HEK293T (cell line): ENCODE measurements at regions not wholly inside any gene's neighbourhood (a gene's known extent, or its start where the extent isn't known, plus 50 kb on each side); places are given as distances from the start of the nearest gene placed in this dataset.
"Not testable (repeated sequence)": the region's sequence is repeated elsewhere in the genome, so short reads cannot be mapped to it uniquely, and the experiment has no call there.

ENCODE experiments used
- CTCF ChIA-PET: fragments of 350-600 bp; formaldehyde crosslinking; extraction: SDS; loops from one replicate; lab custom pipeline; 2021; ENCODE audit warnings: antibody characterized with exemption, inconsistent platforms; lab: Yijun Ruan, JAX
- POLR2A ChIA-PET: fragments of 350-600 bp; formaldehyde crosslinking; extraction: SDS; loops from one replicate; lab custom pipeline; 2020; ENCODE audit warnings: antibody characterized with exemption, inconsistent platforms; lab: Yijun Ruan, JAX
- DNase-seq: peaks from one replicate; pipeline ENCODE4 v3.0.0; 2012; ENCODE audit warnings: mixed read lengths; ENCODE audit errors: extremely low spot score
- ARNT ChIP-seq: fragments of 450-650 bp; IDR thresholded peaks from 2 replicates; pipeline ENCODE4 v1.6.1; 2017; ENCODE audit warnings: mild to moderate bottlenecking
- ELF4 ChIP-seq: fragments of 450-650 bp; IDR thresholded peaks from 2 replicates; pipeline ENCODE4 v1.6.1; 2017; ENCODE audit warnings: antibody characterized with exemption
- FOXA1 ChIP-seq: fragments of 450-650 bp; IDR thresholded peaks from 2 replicates; pipeline ENCODE4 v1.6.1; 2016; ENCODE audit warnings: mild to moderate bottlenecking
- FOXK2 ChIP-seq: fragments of 450-650 bp; IDR thresholded peaks from 2 replicates; pipeline ENCODE4 v1.6.1; 2016; ENCODE audit warnings: mild to moderate bottlenecking
- FOXM1 ChIP-seq: fragments of 450-650 bp; IDR thresholded peaks from 2 replicates; pipeline ENCODE4 v1.6.1; 2017; ENCODE audit warnings: mild to moderate bottlenecking, borderline replicate concordance
- HDGF ChIP-seq: fragments of 450-650 bp; IDR thresholded peaks from 2 replicates; pipeline ENCODE4 v1.6.1; 2017; ENCODE audit warnings: antibody characterized with exemption, borderline replicate concordance
- L3MBTL2 ChIP-seq: fragments of 450-650 bp; conservative IDR thresholded peaks from 2 replicates; pipeline ENCODE4 v1.6.1; 2016; ENCODE audit warnings: mild to moderate bottlenecking
- LEF1 ChIP-seq: fragments of 450-650 bp; IDR thresholded peaks from 2 replicates; pipeline ENCODE4 v1.6.1; 2017; ENCODE audit warnings: mild to moderate bottlenecking, borderline replicate concordance
- NFRKB ChIP-seq: fragments of 450-650 bp; IDR thresholded peaks from 2 replicates; pipeline ENCODE4 v1.6.1; 2016; ENCODE audit warnings: mild to moderate bottlenecking, moderate library complexity
- SP1 ChIP-seq: fragments of 450-650 bp; IDR thresholded peaks from 2 replicates; pipeline ENCODE4 v1.6.1; 2017
- SUZ12 ChIP-seq: fragments of 450-650 bp; IDR thresholded peaks from 2 replicates; pipeline ENCODE4 v1.6.1; 2016; ENCODE audit warnings: mild to moderate bottlenecking

GRCh38 chr5:11392-11791 is 80.6 kb upstream of the PLEKHG4B start:
- CTCF ChIA-PET: not testable (repeated sequence)

DNA sequence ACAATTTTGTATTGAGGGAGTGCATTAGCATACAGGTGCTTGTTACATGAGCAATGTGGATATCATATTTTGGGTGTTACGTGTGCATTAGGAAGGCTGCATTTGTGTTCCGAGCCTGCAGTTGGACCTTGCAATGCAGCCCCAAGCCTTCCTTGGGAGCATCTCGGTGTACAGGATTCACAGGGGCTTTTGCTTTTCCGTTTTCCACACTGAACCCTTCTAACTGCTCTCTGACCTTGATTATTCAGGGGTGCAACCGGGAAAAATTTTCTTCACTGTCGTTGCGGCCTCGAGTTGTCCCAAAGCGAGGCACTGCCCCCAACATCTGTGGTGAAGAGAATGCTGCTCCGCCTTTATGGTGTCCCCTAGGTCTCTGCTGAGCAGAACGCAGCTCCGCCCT is 80.1 kb upstream of the PLEKHG4B start:
- CTCF ChIA-PET: no interaction called here
- DNase-seq: no peak
- POLR2A ChIA-PET: no interaction called here
- TF ChIP-seq FOXA1: no peak
- no peak for TF ChIP-seq HDGF
- TF ChIP-seq NFRKB: no peak
- TF ChIP-seq SP1: no peak
- TF ChIP-seq ARNT: no peak
- TF ChIP-seq FOXK2: no peak
- no peak for TF ChIP-seq L3MBTL2

More at GRCh38 chr5:11392-11791, 80.6 kb upstream of the PLEKHG4B start:
- DNase-seq, POLR2A ChIA-PET: not testable (repeated sequence)

DNA sequence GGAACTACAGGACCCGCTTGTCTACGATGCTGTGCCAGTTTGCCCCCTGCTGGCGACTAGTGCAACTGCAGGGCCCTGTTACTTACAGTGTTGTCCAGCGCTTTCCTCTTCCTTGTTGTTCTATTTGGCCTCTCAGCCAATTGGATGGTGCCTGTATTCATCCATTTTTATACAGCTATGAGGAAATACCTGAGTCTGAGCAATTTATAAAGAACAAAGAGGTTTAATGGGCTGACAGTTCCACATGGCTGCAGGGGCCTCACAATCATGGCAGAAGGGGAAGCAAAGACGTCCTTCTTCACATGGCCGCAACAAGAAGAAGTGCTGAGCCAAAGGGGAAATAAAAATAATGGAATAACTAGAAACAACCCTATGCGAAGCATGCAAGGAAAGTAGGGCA is 78.7 kb upstream of the PLEKHG4B start:
- POLR2A ChIA-PET: no interaction called here

GRCh38 chr5:14676-15075 is 77.3 kb upstream of the PLEKHG4B start:
- CTCF ChIA-PET, POLR2A ChIA-PET, DNase-seq: not testable (repeated sequence)

More for the DNA sequence above, 78.7 kb upstream of the PLEKHG4B start:
- DNase-seq: no peak
- CTCF ChIA-PET: interaction anchor here (0.6 kb wide), 1 partner anchor 46 kb away, joined by 3 read pairs; no protein-coding TSS in a partner anchor
- TF ChIP-seq ELF4 (no peak), L3MBTL2 (no peak), LEF1 (no peak), SP1 (no peak), HDGF (no peak), NFRKB (no peak), FOXK2 (no peak)

DNA sequence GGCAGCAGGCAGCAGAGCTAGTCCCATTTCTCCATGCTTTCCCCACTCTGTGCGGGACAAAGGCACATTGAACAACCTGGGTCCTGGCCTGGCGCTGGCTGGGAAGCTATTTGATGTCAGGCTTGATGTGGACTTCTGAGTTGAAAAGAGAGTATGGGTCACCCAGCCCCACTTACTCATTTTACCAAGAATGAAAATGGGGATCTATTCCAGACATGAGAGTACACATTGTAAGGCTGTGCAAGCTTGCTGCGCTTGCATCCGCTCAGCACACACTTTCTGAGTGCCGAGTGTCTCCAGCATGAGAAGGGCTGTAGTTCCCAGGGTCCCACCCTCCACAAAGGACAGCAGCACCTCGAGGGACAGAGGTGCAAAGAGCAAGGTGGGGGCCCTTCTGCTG is 71.7 kb upstream of the PLEKHG4B start:
- CTCF ChIA-PET, DNase-seq, POLR2A ChIA-PET: not testable (repeated sequence)

DNA sequence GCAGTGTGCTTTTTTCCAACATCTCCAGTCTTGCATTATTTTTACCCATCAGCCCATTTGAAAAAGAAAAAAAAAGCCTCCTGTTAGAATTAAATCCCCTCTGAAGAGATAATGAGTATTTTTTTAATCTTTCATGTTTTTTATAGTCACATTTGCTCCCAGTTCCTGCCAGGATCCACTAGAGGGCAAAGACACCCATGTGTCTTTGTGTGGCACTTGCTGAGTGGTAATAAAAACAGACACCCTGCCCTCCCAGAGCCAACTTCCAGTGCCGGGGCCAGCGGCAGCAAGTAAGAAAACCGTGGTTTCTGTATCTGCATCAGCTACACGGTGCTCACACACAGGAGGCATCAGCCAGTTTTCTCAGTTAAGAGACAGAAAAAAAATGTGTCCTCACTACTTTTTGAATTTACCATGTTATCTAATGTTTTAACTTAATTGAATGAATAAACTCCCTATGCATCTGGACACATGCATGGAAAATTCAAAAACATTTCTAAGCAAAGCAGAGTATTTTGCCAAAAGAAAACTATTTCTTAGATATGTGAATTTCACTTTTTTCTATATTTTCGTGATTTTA is 70.2 kb upstream of the PLEKHG4B start:
- CTCF ChIA-PET: no interaction called here
- no peak for TF ChIP-seq SP1
- TF ChIP-seq LEF1: no peak
- no peak for DNase-seq
- POLR2A ChIA-PET: no interaction called here

DNA sequence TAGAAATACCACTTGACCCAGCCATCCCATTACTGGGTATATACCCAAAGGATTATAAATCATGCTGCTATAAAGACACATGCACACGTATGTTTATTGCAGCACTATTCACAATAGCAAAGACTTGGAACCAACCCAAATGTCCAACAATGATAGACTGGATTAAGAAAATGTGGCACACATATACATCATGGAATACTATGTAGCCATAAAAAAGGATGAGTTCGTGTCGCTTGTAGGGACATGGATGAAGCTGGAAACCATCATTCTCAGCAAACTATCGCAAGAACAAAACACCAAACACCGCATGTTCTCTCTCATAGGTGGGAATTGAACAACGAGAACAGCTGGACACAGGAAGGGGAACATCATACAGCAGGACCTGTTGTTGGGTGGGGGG is 68.1 kb upstream of the PLEKHG4B start:
- POLR2A ChIA-PET, DNase-seq, CTCF ChIA-PET: not testable (repeated sequence)

DNA sequence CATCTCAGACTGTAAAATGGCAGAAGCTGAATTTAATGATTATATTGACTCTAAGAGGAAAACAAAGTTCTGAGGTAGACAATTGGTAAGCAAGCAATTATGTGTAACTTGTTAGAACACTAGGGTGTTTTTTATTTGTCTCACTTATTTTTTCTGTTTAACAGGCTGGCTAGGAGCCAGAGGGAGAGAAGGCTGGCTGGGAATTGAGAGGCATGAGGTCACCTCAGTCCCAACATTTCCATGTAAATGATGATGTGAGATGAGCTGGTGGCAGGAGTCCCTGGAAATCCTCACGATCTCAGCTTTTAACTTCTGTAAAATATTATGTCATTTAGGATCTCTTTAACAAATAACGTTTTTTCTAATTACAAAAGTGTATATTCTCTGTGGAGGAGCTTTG is 66.9 kb upstream of the PLEKHG4B start:
- CTCF ChIA-PET, POLR2A ChIA-PET, DNase-seq: not testable (repeated sequence)

GRCh38 chr5:30131-30530 is 61.8 kb upstream of the PLEKHG4B start:
- TF ChIP-seq L3MBTL2: no peak
- no peak for TF ChIP-seq FOXM1
- ChIA-PET CTCF (no interaction called here), POLR2A (no interaction called here)
- DNase-seq: no peak

- POLR2A ChIA-PET, CTCF ChIA-PET, DNase-seq: not testable (repeated sequence)
Measured at GRCh38 chr5:30556-30955, 61.4 kb upstream of the PLEKHG4B start.

DNA sequence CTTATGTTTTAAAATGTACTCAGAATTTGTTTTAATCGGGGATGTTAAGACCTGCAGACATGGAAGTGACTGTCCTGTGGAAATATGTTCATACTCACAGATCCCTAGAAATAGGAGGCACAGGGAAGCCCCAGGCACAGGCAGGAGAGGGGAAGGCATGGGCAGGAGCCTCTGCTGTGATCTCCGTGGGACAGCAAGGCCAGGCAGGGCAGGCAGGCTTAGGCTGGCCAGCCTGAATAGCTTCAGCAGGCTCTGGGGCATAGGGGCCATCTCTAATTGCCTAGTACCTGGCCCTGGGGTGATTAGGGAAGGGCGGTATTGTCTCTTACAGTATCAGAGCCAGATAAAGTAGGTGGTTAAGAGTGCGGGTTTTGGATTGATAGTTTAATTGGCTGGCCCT is 59.8 kb upstream of the PLEKHG4B start:
- TF ChIP-seq SP1: no peak
- TF ChIP-seq SUZ12: no peak
- TF ChIP-seq LEF1: no peak
- no peak for TF ChIP-seq ELF4
- TF ChIP-seq ARNT: no peak
- ChIA-PET CTCF (no interaction called here), POLR2A (no interaction called here)
- no peak for DNase-seq

GRCh38 chr5:35521-35920 is 56.4 kb upstream of the PLEKHG4B start:
- CTCF ChIA-PET: interaction anchor here (1.2 kb wide), 1 partner anchor 10 kb away, joined by 3 read pairs; no protein-coding TSS in a partner anchor
- DNase-seq, POLR2A ChIA-PET: not testable (repeated sequence)

GRCh38 chr5:37207-37606 is 54.8 kb upstream of the PLEKHG4B start:
- POLR2A ChIA-PET, DNase-seq, CTCF ChIA-PET: not testable (repeated sequence)
